ENCODE measurements at regions not wholly inside any gene's neighbourhood (a gene's known extent, or its start where the extent isn't known, plus 50 kb on each side); places are given as distances from the start of the nearest gene placed in this dataset.

DNA sequence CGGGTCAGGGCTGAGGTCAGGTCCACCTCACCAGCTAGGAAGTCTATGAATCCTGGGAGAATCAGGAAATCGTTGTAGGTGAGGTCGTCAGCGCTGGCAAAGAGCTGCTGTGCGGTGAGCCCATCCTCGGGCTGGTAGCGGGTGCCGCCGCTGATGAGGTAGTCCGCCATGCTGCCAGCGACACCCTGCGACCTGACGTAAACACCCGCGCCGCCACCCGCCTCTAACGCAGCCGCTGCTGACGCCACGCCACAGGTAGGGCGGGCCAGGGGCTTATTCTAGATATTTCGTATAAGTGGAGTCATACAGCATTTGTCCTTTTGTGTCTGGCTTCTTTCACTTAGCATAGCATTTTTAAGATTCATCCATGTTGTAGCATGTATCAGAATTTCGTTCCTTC is 220.2 kb upstream of the ATP6AP2 start:
- POLR2A ChIA-PET = no interaction called here
- Histone ChIP-seq H3K9me3 (ENCODE audit: low read length) (no peaks in the 10 kb centered on the region), H3K79me2 (ENCODE audit: insufficient read depth, low read length) (no peaks in the 10 kb centered on the region), H3K4me2 (ENCODE audit: low read depth, low read length) (no peak overlapping the region), H4K20me1 (ENCODE audit: insufficient read depth, low read length) (no peaks in the 10 kb centered on the region), H3K27ac (ENCODE audit: extremely low read length, insufficient read depth, low read length) (no peak overlapping the region), H3K27me3 (ENCODE audit: control insufficient read depth in 1 of 2, insufficient read depth in 2 of 2, low read length in 2 of 2) (no peaks in the 10 kb centered on the region), H3K9ac (ENCODE audit: insufficient read depth, low read depth, low read length) (no peak overlapping the region), H2AFZ (ENCODE audit: low read length) (no peak overlapping the region), H3K4me1 (ENCODE audit: insufficient read depth, low read length) (no peaks in the 10 kb centered on the region), H3K4me3 (replicated peaks in 1 of 3; ENCODE audit: insufficient read depth in 1 of 3, low read depth in 2 of 3, low read length in 3 of 3) (no peak overlapping the region), H3K36me3 (replicated peaks in 1 of 2; ENCODE audit: control insufficient read depth in 1 of 2, insufficient read depth in 2 of 2, low read length in 2 of 2) (no peaks in the 10 kb centered on the region)
- WGBS (ENCODE audit: low lambda C conversion rate) = 68% methylated on average over 5 of the region's 24 CpGs
- intact Hi-C loops (cut with micrococcal nuclease; ENCODE audit: unreplicated experiment) (no loop called here), in situ Hi-C loops (cut with HindIII; ENCODE audit: extremely low pct_ligation_motif_present, low pct_unique_long_range_greater_than_20kb) (no loop called here)
- ATAC-seq = no peak
- CTCF ChIA-PET (ENCODE audit: low intra/inter-chr PET ratio, low total read pairs) = no interaction called here
- DNase-seq (ENCODE audit: low spot score) = no peak
- TF ChIP-seq SPEN (CRISPR knock-in tag; IDR thresholded peaks at IDR 0.05; ENCODE audit: low read depth) (no peak), ZNF598 (CRISPR knock-in tag; IDR thresholded peaks at IDR 0.05; ENCODE audit: borderline replicate concordance) (no peak)
- TF ChIP-seq, protein P1, sequence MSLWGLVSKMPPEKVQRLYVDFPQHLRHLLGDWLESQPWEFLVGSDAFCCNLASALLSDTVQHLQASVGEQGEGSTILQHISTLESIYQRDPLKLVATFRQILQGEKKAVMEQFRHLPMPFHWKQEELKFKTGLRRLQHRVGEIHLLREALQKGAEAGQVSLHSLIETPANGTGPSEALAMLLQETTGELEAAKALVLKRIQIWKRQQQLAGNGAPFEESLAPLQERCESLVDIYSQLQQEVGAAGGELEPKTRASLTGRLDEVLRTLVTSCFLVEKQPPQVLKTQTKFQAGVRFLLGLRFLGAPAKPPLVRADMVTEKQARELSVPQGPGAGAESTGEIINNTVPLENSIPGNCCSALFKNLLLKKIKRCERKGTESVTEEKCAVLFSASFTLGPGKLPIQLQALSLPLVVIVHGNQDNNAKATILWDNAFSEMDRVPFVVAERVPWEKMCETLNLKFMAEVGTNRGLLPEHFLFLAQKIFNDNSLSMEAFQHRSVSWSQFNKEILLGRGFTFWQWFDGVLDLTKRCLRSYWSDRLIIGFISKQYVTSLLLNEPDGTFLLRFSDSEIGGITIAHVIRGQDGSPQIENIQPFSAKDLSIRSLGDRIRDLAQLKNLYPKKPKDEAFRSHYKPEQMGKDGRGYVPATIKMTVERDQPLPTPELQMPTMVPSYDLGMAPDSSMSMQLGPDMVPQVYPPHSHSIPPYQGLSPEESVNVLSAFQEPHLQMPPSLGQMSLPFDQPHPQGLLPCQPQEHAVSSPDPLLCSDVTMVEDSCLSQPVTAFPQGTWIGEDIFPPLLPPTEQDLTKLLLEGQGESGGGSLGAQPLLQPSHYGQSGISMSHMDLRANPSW (CRISPR knock-in tag; IDR thresholded peaks at IDR 0.05; ENCODE audit: borderline replicate concordance) = no peak
- BruUV-seq (replicated peaks) = no TSS peak
- FAIRE-seq = no peak

- no peak for FAIRE-seq
- intact Hi-C loops (cut with micrococcal nuclease; ENCODE audit: unreplicated experiment) (no loop called here), in situ Hi-C loops (cut with HindIII; ENCODE audit: extremely low pct_ligation_motif_present, low pct_unique_long_range_greater_than_20kb) (no loop called here)
- Histone ChIP-seq H3K4me1 (ENCODE audit: insufficient read depth, low read length) (no peaks in the 10 kb centered on the region), H4K20me1 (ENCODE audit: insufficient read depth, low read length) (no peaks in the 10 kb centered on the region), H3K9me3 (ENCODE audit: low read length) (no peaks in the 10 kb centered on the region), H2AFZ (ENCODE audit: low read length) (no peak overlapping the region), H3K27ac (ENCODE audit: extremely low read length, insufficient read depth, low read length) (no peak overlapping the region), H3K27me3 (ENCODE audit: control insufficient read depth in 1 of 2, insufficient read depth in 2 of 2, low read length in 2 of 2) (no peaks in the 10 kb centered on the region), H3K4me3 (replicated peaks in 1 of 3; ENCODE audit: insufficient read depth in 1 of 3, low read depth in 2 of 3, low read length in 3 of 3) (no peak overlapping the region), H3K36me3 (replicated peaks in 1 of 2; ENCODE audit: control insufficient read depth in 1 of 2, insufficient read depth in 2 of 2, low read length in 2 of 2) (no peaks in the 10 kb centered on the region), H3K9ac (ENCODE audit: insufficient read depth, low read depth, low read length) (no peak overlapping the region), H3K79me2 (ENCODE audit: insufficient read depth, low read length) (no peaks in the 10 kb centered on the region), H3K4me2 (ENCODE audit: low read depth, low read length) (no peak overlapping the region)
- ChIA-PET POLR2A (no interaction called here), CTCF (ENCODE audit: low intra/inter-chr PET ratio, low total read pairs) (no interaction called here)
- no CpG with 5 or more reads among the region's 17 CpGs for WGBS (ENCODE audit: low lambda C conversion rate)
- BruUV-seq (replicated peaks) = no TSS peak
- no peak for ATAC-seq
- no peak for TF ChIP-seq SIN3A (IDR thresholded peaks at IDR 0.05; ENCODE audit: borderline replicate concordance, low read depth, low read length)
- no peak for TF ChIP-seq MAFG (CRISPR knock-in tag; IDR thresholded peaks at IDR 0.05)
- no peak for TF ChIP-seq GPBP1L1 (CRISPR knock-in tag; IDR thresholded peaks at IDR 0.05)
- no peak for TF ChIP-seq ELK4 (CRISPR knock-in tag; IDR thresholded peaks at IDR 0.05; ENCODE audit: borderline replicate concordance)
- no peak for TF ChIP-seq PCBP2 (optimal IDR thresholded peaks at IDR 0.05; ENCODE audit: low read depth, low read length, poor library complexity, severe bottlenecking)
- no peak for TF ChIP-seq POGZ (CRISPR knock-in tag; IDR thresholded peaks at IDR 0.05)
- DNase-seq (ENCODE audit: low spot score) = no peak
Observed at GRCh38 chrX:40359593-40359992, 221.2 kb upstream of the ATP6AP2 start.

All from HepG2 (cell line).